Ovary (tissue), 3 donors: ENCODE measurements at regions not wholly inside any gene's neighbourhood (a gene's known extent, or its start where the extent isn't known, plus 50 kb on each side); places are given as distances from the start of the nearest gene placed in this dataset.

Experiments used
- POLR2A ChIP-seq: fragments of 450-650 bp; IDR thresholded peaks from one replicate; pipeline ENCODE4 v1.6.1; 2017; ENCODE audit warnings: antibody characterized with exemption, mild to moderate bottlenecking, moderate library complexity
- TF ChIP-seq, protein P1 (sequence below), 3 donors: fragments of 450-650 bp in 2 of 3; fragments of 200-600 bp in 1 of 3; IDR thresholded peaks; one replicate each; pipeline versions ENCODE4 v1.5.1 to v1.8.0; 2016 to 2022; ENCODE audit warnings: antibody characterized with exemption in 3 of 3, mild to moderate bottlenecking in 1 of 3
- donor health status: DM: no; HTN: no; CAD: no.

DNA sequence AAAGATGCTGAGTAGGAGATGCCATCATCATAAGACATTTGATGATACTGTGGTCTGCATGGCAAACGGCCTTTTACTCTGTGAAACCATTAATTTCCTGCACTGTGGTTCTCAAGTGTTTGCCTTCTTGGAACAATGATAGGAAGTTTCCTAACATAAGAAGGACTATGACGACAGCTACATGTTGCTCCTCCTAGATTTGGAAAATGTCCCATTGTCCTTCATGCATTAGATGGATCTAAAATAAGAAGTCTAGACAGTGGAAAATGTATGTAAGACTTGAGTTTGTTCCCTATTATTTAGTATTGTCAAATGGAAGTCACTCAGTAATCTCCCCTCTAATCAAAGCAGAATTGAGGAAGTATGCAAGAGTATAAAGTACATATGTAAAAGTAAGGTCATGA, 98.5 kb upstream of the TMEM170B start:
- TF ChIP-seq POLR2A: no peak
- TF ChIP-seq, protein P1, sequence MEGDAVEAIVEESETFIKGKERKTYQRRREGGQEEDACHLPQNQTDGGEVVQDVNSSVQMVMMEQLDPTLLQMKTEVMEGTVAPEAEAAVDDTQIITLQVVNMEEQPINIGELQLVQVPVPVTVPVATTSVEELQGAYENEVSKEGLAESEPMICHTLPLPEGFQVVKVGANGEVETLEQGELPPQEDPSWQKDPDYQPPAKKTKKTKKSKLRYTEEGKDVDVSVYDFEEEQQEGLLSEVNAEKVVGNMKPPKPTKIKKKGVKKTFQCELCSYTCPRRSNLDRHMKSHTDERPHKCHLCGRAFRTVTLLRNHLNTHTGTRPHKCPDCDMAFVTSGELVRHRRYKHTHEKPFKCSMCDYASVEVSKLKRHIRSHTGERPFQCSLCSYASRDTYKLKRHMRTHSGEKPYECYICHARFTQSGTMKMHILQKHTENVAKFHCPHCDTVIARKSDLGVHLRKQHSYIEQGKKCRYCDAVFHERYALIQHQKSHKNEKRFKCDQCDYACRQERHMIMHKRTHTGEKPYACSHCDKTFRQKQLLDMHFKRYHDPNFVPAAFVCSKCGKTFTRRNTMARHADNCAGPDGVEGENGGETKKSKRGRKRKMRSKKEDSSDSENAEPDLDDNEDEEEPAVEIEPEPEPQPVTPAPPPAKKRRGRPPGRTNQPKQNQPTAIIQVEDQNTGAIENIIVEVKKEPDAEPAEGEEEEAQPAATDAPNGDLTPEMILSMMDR (IDR thresholded peaks at IDR 0.05): no peak
